ENCODE measurements at regions not wholly inside any gene's neighbourhood (a gene's known extent, or its start where the extent isn't known, plus 50 kb on each side); places are given as distances from the start of the nearest gene placed in this dataset.

DNA sequence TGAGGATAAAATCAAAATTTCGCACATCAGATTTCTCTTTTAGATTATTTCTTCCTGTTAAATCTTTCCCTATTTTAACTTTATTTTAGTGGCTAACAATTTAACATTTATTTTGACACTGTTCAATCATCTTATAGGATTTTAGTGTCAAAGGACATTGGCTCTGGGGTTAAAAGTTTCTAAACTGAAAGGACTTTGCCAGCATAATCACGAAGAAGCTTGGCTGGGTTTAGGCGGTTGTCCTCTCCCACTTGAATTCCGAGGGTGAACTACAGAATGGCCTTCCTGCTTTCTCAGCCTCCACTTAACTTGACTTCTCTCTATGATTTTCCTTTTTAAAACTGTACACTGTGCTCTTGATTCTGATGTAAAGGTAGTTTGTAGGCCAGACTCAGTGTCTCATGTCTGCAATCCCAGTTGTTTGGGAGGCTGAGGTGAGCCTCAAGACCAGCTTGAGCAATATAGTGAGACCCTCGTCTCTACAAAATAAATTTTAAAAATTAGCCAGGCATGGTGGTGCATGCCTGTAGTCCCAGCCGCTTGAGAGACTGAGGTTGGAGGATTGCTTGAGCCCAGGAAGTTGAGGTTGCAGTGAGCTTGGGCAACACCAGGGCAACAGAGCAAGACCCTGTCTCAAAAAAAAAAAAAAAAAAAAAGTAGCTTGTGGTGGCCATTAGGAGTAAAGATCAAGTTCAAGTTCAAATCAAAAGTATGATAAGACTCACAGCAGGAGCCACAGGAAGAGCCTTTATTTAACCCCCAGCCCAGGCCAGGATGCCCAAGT is 54.8 kb upstream of the KATNAL1 start:
- TF ChIP-seq, protein P1, sequence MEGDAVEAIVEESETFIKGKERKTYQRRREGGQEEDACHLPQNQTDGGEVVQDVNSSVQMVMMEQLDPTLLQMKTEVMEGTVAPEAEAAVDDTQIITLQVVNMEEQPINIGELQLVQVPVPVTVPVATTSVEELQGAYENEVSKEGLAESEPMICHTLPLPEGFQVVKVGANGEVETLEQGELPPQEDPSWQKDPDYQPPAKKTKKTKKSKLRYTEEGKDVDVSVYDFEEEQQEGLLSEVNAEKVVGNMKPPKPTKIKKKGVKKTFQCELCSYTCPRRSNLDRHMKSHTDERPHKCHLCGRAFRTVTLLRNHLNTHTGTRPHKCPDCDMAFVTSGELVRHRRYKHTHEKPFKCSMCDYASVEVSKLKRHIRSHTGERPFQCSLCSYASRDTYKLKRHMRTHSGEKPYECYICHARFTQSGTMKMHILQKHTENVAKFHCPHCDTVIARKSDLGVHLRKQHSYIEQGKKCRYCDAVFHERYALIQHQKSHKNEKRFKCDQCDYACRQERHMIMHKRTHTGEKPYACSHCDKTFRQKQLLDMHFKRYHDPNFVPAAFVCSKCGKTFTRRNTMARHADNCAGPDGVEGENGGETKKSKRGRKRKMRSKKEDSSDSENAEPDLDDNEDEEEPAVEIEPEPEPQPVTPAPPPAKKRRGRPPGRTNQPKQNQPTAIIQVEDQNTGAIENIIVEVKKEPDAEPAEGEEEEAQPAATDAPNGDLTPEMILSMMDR (conservative IDR thresholded peaks at IDR 0.05; ENCODE audit: low read depth, low read length) = no peak
- TF ChIP-seq EZH2 (IDR thresholded peaks at IDR 0.05; ENCODE audit: borderline replicate concordance, low read depth, low read length, poor library complexity, severe bottlenecking) = no peak
